Epithelial cell of proximal tubule (primary cell): ENCODE measurements at regions not wholly inside any gene's neighbourhood (a gene's known extent, or its start where the extent isn't known, plus 50 kb on each side); places are given as distances from the start of the nearest gene placed in this dataset.

ENCODE experiments used
- DNase-seq: peaks from one replicate; pipeline ENCODE4 v3.0.0-alpha.2; 2011; ENCODE audit warnings: low read depth
- H3K4me3 ChIP-seq: 2 replicates; pipeline ENCODE4 v1.5.1; 2011; ENCODE audit warnings: low read depth, mild to moderate bottlenecking, low read length
- TF ChIP-seq, protein P1 (sequence below): conservative IDR thresholded peaks from 2 replicates; pipeline ENCODE4 v1.5.1; 2012; ENCODE audit warnings: low read depth, mild to moderate bottlenecking, low read length

DNA sequence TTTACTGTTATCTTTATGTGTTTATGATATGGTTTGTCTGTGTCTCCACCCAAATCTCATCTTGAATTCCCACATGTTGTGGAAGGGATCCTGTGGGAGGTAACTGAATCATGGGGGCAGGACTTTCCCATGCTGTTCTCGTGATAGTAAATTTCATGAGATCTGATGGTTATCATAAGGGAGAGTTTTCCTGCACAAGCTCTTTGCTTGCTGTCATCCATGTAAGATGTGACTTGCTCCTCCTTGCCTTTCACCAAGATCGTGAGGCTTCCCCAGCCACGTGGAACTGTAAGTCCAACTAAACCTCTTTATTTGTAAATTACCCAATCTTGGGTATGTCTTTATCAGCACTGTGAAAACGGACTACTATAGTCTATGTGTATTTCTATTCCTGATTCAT is 539.0 kb downstream of the ARL4A start:
- TF ChIP-seq, protein P1, sequence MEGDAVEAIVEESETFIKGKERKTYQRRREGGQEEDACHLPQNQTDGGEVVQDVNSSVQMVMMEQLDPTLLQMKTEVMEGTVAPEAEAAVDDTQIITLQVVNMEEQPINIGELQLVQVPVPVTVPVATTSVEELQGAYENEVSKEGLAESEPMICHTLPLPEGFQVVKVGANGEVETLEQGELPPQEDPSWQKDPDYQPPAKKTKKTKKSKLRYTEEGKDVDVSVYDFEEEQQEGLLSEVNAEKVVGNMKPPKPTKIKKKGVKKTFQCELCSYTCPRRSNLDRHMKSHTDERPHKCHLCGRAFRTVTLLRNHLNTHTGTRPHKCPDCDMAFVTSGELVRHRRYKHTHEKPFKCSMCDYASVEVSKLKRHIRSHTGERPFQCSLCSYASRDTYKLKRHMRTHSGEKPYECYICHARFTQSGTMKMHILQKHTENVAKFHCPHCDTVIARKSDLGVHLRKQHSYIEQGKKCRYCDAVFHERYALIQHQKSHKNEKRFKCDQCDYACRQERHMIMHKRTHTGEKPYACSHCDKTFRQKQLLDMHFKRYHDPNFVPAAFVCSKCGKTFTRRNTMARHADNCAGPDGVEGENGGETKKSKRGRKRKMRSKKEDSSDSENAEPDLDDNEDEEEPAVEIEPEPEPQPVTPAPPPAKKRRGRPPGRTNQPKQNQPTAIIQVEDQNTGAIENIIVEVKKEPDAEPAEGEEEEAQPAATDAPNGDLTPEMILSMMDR, result no peak
- no peak for DNase-seq
- no peak overlapping the region for H3K4me3 ChIP-seq

DNA sequence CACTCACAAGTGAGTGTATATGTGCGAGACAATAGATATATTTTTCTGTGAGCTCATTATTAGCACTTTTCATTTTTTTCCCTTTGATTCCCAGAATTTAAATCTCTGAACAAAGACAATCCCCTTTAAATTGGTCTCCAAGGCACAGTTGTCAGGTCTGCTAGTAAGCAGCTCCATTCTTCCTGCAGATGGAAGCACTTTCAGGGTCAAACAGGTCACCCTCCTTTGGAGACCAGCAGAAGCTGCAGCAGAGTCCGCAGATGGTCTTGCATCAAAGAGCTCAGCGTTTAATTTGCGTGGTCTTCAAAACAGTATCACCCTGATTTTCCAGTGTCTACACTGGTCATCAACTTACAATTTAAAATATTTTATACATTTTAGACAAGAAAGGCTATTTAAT is 543.8 kb downstream of the ARL4A start:
- no peak for DNase-seq
- TF ChIP-seq, protein P1, result no peak
- H3K4me3 ChIP-seq, result no peak overlapping the region

DNA sequence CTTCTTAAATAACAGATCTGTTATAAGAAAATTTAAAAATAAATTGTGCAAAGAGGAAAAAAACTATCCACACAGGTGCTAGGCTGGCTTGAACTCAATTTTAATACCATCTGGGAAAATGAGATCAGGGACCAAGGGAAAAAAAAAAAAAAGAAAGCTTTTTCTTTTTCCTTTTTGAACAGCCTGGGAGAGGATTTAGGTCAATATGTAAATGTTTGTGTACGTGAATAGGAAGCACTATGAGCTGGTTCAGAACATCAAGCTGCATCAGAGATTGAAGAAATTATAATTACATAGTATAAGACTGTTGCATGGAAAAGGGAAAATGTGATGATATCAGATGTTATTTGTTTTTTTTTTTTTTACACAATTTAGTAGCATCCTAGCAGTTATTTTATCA is 548.0 kb downstream of the ARL4A start:
- TF ChIP-seq, protein P1, result no peak
- DNase-seq, result no peak

DNA sequence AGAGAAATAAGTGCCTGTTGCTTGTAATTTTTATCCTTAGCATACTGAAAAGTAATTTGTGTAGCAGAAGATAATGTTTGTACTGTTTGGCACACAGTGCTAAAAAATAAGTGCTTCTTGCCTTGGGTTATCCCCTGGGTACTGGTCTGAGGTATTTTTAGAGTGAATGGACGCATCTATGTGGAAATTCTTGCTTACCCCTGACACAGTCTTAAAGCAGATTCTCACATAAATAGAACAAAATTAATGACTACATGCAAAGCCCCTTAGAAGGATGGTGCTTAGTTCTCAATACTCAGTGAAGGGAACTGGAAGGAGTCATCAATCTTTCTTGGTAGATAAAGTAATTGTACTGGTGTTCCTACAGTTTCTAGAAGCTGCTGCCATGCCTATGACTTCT is 548.6 kb downstream of the ARL4A start:
- DNase-seq, result no peak
- no peak overlapping the region for H3K4me3 ChIP-seq
- TF ChIP-seq, protein P1, result no peak

More for the DNA sequence above, 548.0 kb downstream of the ARL4A start:
- no peak overlapping the region for H3K4me3 ChIP-seq

DNA sequence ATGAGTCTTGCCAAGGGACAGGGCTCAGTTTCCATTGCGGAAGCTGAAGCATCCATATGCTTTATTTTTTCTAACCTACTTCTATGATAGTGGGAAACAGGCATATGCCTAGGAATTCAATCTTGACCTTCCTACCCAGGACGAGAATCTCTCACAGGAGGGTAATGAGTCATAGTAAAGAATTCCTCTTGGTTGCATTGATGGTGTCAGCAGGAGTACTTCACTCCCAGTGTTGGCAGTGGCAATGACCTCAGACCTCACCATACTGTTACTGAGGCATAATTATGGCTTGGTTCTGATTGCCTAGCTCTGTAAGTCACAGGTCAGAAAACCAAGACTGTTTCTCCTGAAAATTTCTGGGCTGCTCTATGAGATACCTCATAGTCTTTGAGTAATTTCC is 552.9 kb downstream of the ARL4A start:
- TF ChIP-seq, protein P1, result no peak
- no peak overlapping the region for H3K4me3 ChIP-seq
- peak; percentile 76 for DNase-seq

DNA sequence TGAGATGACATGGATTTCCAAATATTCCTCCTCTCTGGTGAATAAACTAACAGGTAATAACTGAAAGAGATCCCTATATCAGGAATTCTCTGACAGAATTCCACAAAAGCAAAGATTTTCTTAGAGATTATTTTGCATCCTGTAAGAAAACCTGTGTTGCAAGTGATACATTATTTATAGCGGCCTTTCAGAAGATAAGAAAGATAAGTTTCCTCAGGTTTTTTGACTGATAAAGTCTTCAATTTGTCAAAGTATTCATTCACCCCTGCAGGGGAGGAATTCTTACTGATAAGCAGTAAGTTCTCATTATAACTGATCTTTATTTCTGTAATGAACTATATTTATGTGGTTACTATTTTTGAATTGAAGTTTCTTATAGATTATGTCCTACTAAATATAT is 554.0 kb downstream of the ARL4A start:
- DNase-seq, result no peak
- TF ChIP-seq, protein P1, result no peak
- H3K4me3 ChIP-seq, result no peak overlapping the region

DNA sequence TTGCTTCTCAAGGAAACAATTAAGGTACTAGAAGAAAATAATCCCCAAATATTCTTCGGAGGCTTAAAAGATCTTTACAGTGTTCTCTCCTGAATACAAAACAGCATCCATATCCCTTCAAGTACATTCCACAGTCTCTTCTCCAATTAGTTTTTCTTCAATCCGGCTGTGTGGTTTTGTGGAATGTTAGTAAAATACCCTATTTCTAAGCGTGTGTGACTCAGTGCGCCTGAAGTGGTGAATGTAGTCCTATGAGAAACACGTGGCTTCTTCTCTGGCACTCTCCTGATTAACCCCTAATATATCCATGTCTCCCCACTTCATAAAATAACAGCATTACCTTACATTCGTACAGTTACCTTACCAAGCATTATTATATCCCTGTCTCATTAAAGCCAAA is 570.2 kb downstream of the ARL4A start:
- TF ChIP-seq, protein P1, result no peak
- DNase-seq, result no peak

More for the DNA sequence above, 570.2 kb downstream of the ARL4A start:
- no peak overlapping the region for H3K4me3 ChIP-seq
